Gastroesophageal sphincter (tissue), 3 donors: ENCODE measurements at regions not wholly inside any gene's neighbourhood (a gene's known extent, or its start where the extent isn't known, plus 50 kb on each side); places are given as distances from the start of the nearest gene placed in this dataset.

ENCODE experiments used
- EP300 ChIP-seq: sonication (generic); formaldehyde crosslinking; IDR thresholded peaks from one replicate; pipeline ENCODE4 v1.6.1; 2017; ENCODE audit warnings: antibody characterized with exemption, mild to moderate bottlenecking
- POLR2A ChIP-seq, 2 donors: fragments of 450-650 bp; IDR thresholded peaks; one replicate each; pipeline ENCODE4 v1.6.1; 2017; ENCODE audit warnings: antibody characterized with exemption in 2 of 2, mild to moderate bottlenecking in 2 of 2, moderate library complexity in 1 of 2
- POLR2AphosphoS5 ChIP-seq: sonication (generic); formaldehyde crosslinking; IDR thresholded peaks from one replicate; pipeline ENCODE4 v1.6.1; 2017; ENCODE audit warnings: antibody characterized with exemption
- TF ChIP-seq, protein P1 (sequence below), 4 experiments: fragments of 200-600 bp in 2 of 4; fragments of 450-650 bp in 2 of 4; sonication (generic) in 1 of 4; IDR thresholded peaks; one replicate each; pipeline ENCODE4 v1.5.1; 2017 to 2019; ENCODE audit warnings: antibody characterized with exemption in 4 of 4, mild to moderate bottlenecking in 2 of 4, moderate library complexity in 2 of 4

DNA sequence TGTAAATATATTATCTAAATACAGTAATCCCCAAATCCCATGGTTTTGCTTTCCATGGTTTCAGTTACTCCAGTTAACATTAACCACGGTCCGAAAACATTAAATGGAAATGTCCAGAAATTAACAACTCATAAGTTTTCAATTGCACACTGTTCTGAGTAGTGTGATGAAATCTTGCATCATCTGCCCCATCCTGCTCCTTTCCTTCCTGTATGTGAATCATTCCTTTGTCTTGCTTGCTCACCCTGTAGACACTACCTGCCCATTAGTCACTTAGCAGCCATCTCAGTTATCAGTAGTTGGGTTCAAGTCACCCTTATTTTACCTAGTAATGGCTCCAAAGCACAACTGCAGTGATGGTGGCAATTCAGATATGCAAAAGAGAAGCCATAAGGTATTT, 1568.5 kb upstream of the WWC1 start:
- TF ChIP-seq, protein P1, sequence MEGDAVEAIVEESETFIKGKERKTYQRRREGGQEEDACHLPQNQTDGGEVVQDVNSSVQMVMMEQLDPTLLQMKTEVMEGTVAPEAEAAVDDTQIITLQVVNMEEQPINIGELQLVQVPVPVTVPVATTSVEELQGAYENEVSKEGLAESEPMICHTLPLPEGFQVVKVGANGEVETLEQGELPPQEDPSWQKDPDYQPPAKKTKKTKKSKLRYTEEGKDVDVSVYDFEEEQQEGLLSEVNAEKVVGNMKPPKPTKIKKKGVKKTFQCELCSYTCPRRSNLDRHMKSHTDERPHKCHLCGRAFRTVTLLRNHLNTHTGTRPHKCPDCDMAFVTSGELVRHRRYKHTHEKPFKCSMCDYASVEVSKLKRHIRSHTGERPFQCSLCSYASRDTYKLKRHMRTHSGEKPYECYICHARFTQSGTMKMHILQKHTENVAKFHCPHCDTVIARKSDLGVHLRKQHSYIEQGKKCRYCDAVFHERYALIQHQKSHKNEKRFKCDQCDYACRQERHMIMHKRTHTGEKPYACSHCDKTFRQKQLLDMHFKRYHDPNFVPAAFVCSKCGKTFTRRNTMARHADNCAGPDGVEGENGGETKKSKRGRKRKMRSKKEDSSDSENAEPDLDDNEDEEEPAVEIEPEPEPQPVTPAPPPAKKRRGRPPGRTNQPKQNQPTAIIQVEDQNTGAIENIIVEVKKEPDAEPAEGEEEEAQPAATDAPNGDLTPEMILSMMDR (IDR thresholded peaks at IDR 0.05): no peak
- TF ChIP-seq POLR2A (IDR thresholded peaks at IDR 0.05): no peak
- no peak for TF ChIP-seq EP300
- no peak for TF ChIP-seq POLR2AphosphoS5
